Brain microvascular endothelial cell (primary cell): ENCODE measurements at regions not wholly inside any gene's neighbourhood (a gene's known extent, or its start where the extent isn't known, plus 50 kb on each side); places are given as distances from the start of the nearest gene placed in this dataset.
"Not testable (repeated sequence)": the region's sequence is repeated elsewhere in the genome, so short reads cannot be mapped to it uniquely, and the experiment has no call there.

ENCODE experiments used
- DNase-seq: peaks from one replicate; pipeline ENCODE4 v3.0.0-alpha.2; 2020
- H3K27ac ChIP-seq: fragments of 250-450 bp; sonication (Bioruptor Pico); 2 replicates; pipeline ENCODE4 v1.5.1; 2020; ENCODE audit warnings: mild to moderate bottlenecking, moderate library complexity
- H3K27me3 ChIP-seq: fragments of 250-450 bp; sonication (Bioruptor Pico); replicated peaks from 2 replicates; pipeline ENCODE4 v1.5.1; 2020; ENCODE audit warnings: mild to moderate bottlenecking
- H3K36me3 ChIP-seq: fragments of 250-450 bp; sonication (Bioruptor Pico); replicated peaks from 2 replicates; pipeline ENCODE4 v1.5.1; 2020; ENCODE audit warnings: mild to moderate bottlenecking
- H3K4me3 ChIP-seq: 2 replicates; pipeline ENCODE4 v1.5.1; 2011; ENCODE audit warnings: low read depth, mild to moderate bottlenecking, control low read depth, low read length, moderate library complexity
- CTCF ChIP-seq: IDR thresholded peaks from 2 replicates; pipeline ENCODE4 v1.5.1; 2011; ENCODE audit warnings: low read depth, mild to moderate bottlenecking, moderate library complexity, low read length, control low read depth, inconsistent platforms; ENCODE audit errors: missing control alignments
- in situ Hi-C: cut with HindIII; loops from 2 replicates; pipeline ENCODE4 v1.10.0; 2017; ENCODE audit warnings: low sequenced_read_pairs, low pct_ligation_motif_present

GRCh38 chr12:129994634-129995033 lies 90.8 kb upstream of the TMEM132D start:
- no peak for TF ChIP-seq CTCF
- in situ Hi-C loops, result no loop called here
- Histone ChIP-seq H3K4me3 (no peak overlapping the region), H3K27me3 (no peaks in the 10 kb centered on the region), H3K36me3 (no peaks in the 10 kb centered on the region), H3K27ac (no peak overlapping the region)
- DNase-seq, result no peak

GRCh38 chr12:129997239-129997638 lies 93.4 kb upstream of the TMEM132D start:
- no peak for DNase-seq
- in situ Hi-C loops, result no loop called here
- no peak for TF ChIP-seq CTCF
- H3K36me3 ChIP-seq, result no peaks in the 10 kb centered on the region
- H3K27me3 ChIP-seq, result no peaks in the 10 kb centered on the region
- no peak overlapping the region for H3K4me3 ChIP-seq
- H3K27ac ChIP-seq, result no peak overlapping the region

DNA sequence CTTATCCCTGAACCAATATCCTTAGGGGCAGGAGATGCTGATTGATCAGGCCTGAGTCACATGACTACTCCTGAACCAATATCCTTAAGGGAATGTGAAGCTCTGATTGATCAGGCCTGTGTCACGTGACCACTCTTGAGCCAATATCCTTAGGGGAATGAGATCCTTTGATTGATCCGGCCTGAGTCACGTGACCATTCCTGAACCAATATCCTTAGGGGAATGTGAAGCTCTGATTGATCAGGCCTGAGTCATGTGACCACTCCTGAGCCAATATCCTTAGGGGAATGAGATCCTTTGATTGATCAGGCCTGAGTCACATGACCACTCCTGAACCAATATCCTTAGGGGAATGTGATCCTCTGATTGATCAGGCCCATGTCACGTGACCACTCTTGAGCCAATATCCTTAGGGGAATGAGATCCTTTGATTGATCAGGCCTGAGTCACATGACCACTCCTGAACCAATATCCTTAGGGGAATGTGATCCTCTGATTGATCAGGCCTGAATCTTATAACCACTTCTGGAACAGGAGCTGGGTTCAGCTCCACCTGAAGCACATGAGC lies 100.6 kb upstream of the TMEM132D start:
- in situ Hi-C loops, DNase-seq, H3K27ac ChIP-seq, H3K27me3 ChIP-seq, H3K4me3 ChIP-seq, H3K36me3 ChIP-seq: not testable (repeated sequence)

- in situ Hi-C loops, result no loop called here
- H3K36me3 ChIP-seq, result no peaks in the 10 kb centered on the region
- H3K4me3 ChIP-seq, result no peak overlapping the region
- DNase-seq, result no peak
- no peak for TF ChIP-seq CTCF
- H3K27me3 ChIP-seq, result no peaks in the 10 kb centered on the region
- H3K27ac ChIP-seq, result no peak overlapping the region
Measured at GRCh38 chr12:130007771-130008170, 103.9 kb upstream of the TMEM132D start.

DNA sequence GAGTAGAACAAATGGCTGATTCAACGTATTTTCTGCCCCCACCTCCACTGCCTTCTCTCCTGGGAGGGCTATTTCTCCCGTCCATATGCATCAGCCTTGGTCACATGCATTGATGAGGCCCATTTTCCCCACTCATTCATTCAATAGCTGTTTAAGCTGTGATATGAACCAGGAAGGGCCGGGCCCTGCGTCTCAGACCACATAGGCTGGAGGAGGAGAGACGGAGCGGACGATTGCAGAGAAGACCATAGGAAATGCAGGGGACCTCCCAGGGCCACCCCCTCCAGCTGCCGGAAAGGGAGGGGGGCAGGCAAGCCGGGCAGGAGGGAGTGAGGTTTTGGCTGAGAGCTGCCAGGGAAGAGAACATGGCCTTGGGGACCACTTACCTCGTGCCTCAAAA lies 104.4 kb upstream of the TMEM132D start:
- no peak for TF ChIP-seq CTCF
- Histone ChIP-seq H3K27ac (no peak overlapping the region), H3K4me3 (no peak overlapping the region), H3K36me3 (no peaks in the 10 kb centered on the region), H3K27me3 (no peaks in the 10 kb centered on the region)
- in situ Hi-C loops, result no loop called here
- DNase-seq, result no peak

DNA sequence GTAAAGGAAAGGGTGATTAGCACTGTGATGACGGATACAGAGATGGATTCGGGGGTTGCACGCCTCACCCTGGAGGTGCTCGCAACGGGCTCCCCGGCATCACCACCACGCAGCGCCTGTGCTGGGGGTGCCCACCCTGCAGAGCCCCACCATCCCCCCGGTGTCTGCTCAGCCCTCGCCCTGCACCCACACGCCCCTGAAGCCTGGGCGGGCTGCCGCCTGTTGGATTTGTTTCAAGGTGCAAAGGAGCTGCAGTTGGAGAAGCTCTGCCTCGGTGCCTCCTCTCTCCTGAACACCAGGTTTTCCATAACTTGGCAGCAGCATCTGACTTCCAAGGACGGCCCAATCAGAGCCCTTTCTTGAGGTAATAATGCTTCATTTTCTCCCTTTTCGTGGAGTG lies 106.1 kb upstream of the TMEM132D start:
- in situ Hi-C loops, result no loop called here
- Histone ChIP-seq H3K27me3 (no peaks in the 10 kb centered on the region), H3K27ac (no peak overlapping the region), H3K4me3 (no peak overlapping the region), H3K36me3 (no peaks in the 10 kb centered on the region)
- no peak for DNase-seq
- TF ChIP-seq CTCF, result no peak
